ENCODE measurements at regions not wholly inside any gene's neighbourhood (a gene's known extent, or its start where the extent isn't known, plus 50 kb on each side); places are given as distances from the start of the nearest gene placed in this dataset.

GRCh38 chr18:41752826-41753225 is 202.2 kb upstream of the PIK3C3 start:
- dilution Hi-C loops (cut with MboI; ENCODE audit: extremely low pct_ligation_motif_present, low sequenced_read_pairs): no loop called here
- POLR2A ChIA-PET: no interaction called here
- no peak overlapping the region for H3K4me2 ChIP-seq (ENCODE audit: insufficient read depth, low read length)
- no peak overlapping the region for H3K9ac ChIP-seq (replicated peaks; ENCODE audit: extremely low read depth, insufficient read depth, low read length)
- H3K36me3 ChIP-seq (ENCODE audit: control insufficient read depth in 2 of 2, extremely low read depth in 1 of 2, insufficient read depth in 2 of 2, low read length in 2 of 2): no peaks in the 10 kb centered on the region
- no peaks in the 10 kb centered on the region for H3K79me2 ChIP-seq (ENCODE audit: control insufficient read depth, insufficient read depth, low read length)
- no peak for FAIRE-seq
- peaks cover 2 to 3% of the 10 kb centered on the region in 2 experiments for H3K27me3 ChIP-seq (ENCODE audit: control insufficient read depth in 2 of 2, insufficient read depth in 2 of 2, low read length in 2 of 2)
- H3K4me3 ChIP-seq (replicated peaks in 1 of 3; ENCODE audit: insufficient read depth in 1 of 3, low read depth in 1 of 3, low read length in 3 of 3): no peak overlapping the region
- intact Hi-C loops (cut with micrococcal nuclease): no loop called here
- H3K9me1 ChIP-seq (replicated peaks; ENCODE audit: control insufficient read depth, extremely low read depth, insufficient read depth, low read length): no peaks in the 10 kb centered on the region
- no TSS peak for BruUV-seq (replicated peaks)
- no peak overlapping the region for H2AFZ ChIP-seq (ENCODE audit: low read depth, low read length)
- TF ChIP-seq JUN (IDR thresholded peaks at IDR 0.05; ENCODE audit: borderline replicate concordance, insufficient read depth, insufficient read length, low read depth) (no peak), MAX (IDR thresholded peaks at IDR 0.05; ENCODE audit: insufficient read depth, insufficient read length) (no peak), FOS (IDR thresholded peaks at IDR 0.05; ENCODE audit: borderline replicate concordance, insufficient read depth, low read length) (no peak), GATA2 (IDR thresholded peaks at IDR 0.05; ENCODE audit: insufficient read depth, insufficient read length, low read depth, low read length) (no peak), EZH2 (IDR thresholded peaks at IDR 0.05; ENCODE audit: borderline replicate concordance, low read depth, low read length, severe bottlenecking) (no peak), POLR2AphosphoS5 (IDR thresholded peaks at IDR 0.05; ENCODE audit: insufficient read depth, low read depth, low read length) (no peak), MYC (IDR thresholded peaks at IDR 0.05; ENCODE audit: low read depth, low read length) (no peak)
- H3K4me1 ChIP-seq (ENCODE audit: control insufficient read depth, extremely low read depth, insufficient read depth, low read length): no peaks in the 10 kb centered on the region
- DNase-seq (ENCODE audit: low read depth, low spot score): no peak
- CTCF ChIA-PET: no interaction called here
- no peak overlapping the region for H3K27ac ChIP-seq (ENCODE audit: insufficient read depth, low read depth, low read length)
- no peaks in the 10 kb centered on the region for H4K20me1 ChIP-seq (replicated peaks; ENCODE audit: control insufficient read depth, extremely low read depth, insufficient read depth, low read length)
- H3K9me3 ChIP-seq (replicated peaks; ENCODE audit: control insufficient read depth, insufficient read depth, low read length): no peaks in the 10 kb centered on the region

- dilution Hi-C loops (cut with MboI; ENCODE audit: extremely low pct_ligation_motif_present, low sequenced_read_pairs): no loop called here
- POLR2A ChIA-PET: no interaction called here
- no peak overlapping the region for H2AFZ ChIP-seq (ENCODE audit: low read depth, low read length)
- no peaks in the 10 kb centered on the region for H3K4me1 ChIP-seq (ENCODE audit: control insufficient read depth, extremely low read depth, insufficient read depth, low read length)
- H3K9me1 ChIP-seq (replicated peaks; ENCODE audit: control insufficient read depth, extremely low read depth, insufficient read depth, low read length): no peaks in the 10 kb centered on the region
- no peaks in the 10 kb centered on the region for H4K20me1 ChIP-seq (replicated peaks; ENCODE audit: control insufficient read depth, extremely low read depth, insufficient read depth, low read length)
- intact Hi-C loops (cut with micrococcal nuclease): no loop called here
- H3K79me2 ChIP-seq (ENCODE audit: control insufficient read depth, insufficient read depth, low read length): no peaks in the 10 kb centered on the region
- H3K36me3 ChIP-seq (ENCODE audit: control insufficient read depth in 2 of 2, extremely low read depth in 1 of 2, insufficient read depth in 2 of 2, low read length in 2 of 2): no peaks in the 10 kb centered on the region
- FAIRE-seq (no peak), DNase-seq (ENCODE audit: low read depth, low spot score) (no peak)
- no peaks in the 10 kb centered on the region for H3K9me3 ChIP-seq (replicated peaks; ENCODE audit: control insufficient read depth, insufficient read depth, low read length)
- no peak for TF ChIP-seq JUN (IDR thresholded peaks at IDR 0.05; ENCODE audit: borderline replicate concordance, insufficient read depth, insufficient read length, low read depth)
- TF ChIP-seq MAX (IDR thresholded peaks at IDR 0.05; ENCODE audit: insufficient read depth, insufficient read length): no peak
- TF ChIP-seq POLR2AphosphoS5 (IDR thresholded peaks at IDR 0.05; ENCODE audit: insufficient read depth, low read depth, low read length): no peak
- no peak for TF ChIP-seq MYC (IDR thresholded peaks at IDR 0.05; ENCODE audit: low read depth, low read length)
- TF ChIP-seq EZH2 (IDR thresholded peaks at IDR 0.05; ENCODE audit: borderline replicate concordance, low read depth, low read length, severe bottlenecking): no peak
- TF ChIP-seq CTCF (IDR thresholded peaks at IDR 0.05; ENCODE audit: extremely low read depth in 1 of 2, insufficient read depth in 1 of 2, low read depth in 1 of 2, low read length in 2 of 2): no peak
- no peak for TF ChIP-seq GATA2 (IDR thresholded peaks at IDR 0.05; ENCODE audit: insufficient read depth, insufficient read length, low read depth, low read length)
- no peak for TF ChIP-seq FOS (IDR thresholded peaks at IDR 0.05; ENCODE audit: borderline replicate concordance, insufficient read depth, low read length)
- TF ChIP-seq POLR2A (IDR thresholded peaks at IDR 0.05; ENCODE audit: low read depth, low read length): no peak
- H3K9ac ChIP-seq (replicated peaks; ENCODE audit: extremely low read depth, insufficient read depth, low read length): no peak overlapping the region
- peaks cover 0 to 3% of the 10 kb centered on the region in 2 experiments for H3K27me3 ChIP-seq (ENCODE audit: control insufficient read depth in 2 of 2, insufficient read depth in 2 of 2, low read length in 2 of 2)
- no peak overlapping the region for H3K4me2 ChIP-seq (ENCODE audit: insufficient read depth, low read length)
- no peak overlapping the region for H3K4me3 ChIP-seq (replicated peaks in 1 of 3; ENCODE audit: insufficient read depth in 1 of 3, low read depth in 1 of 3, low read length in 3 of 3)
- CTCF ChIA-PET: no interaction called here
- no TSS peak for BruUV-seq (replicated peaks)
- H3K27ac ChIP-seq (ENCODE audit: insufficient read depth, low read depth, low read length): no peak overlapping the region
Observed at GRCh38 chr18:41751652-41752051, 203.4 kb upstream of the PIK3C3 start.

All from endothelial cell of umbilical vein (primary cell).